Endodermal cell (in vitro differentiated cells): ENCODE measurements at regions not wholly inside any gene's neighbourhood (a gene's known extent, or its start where the extent isn't known, plus 50 kb on each side); places are given as distances from the start of the nearest gene placed in this dataset.

Source experiments
- DNase-seq: peaks from one replicate; pipeline ENCODE4 v3.0.0-alpha.2; 2017
- H3K27ac ChIP-seq: 2 replicates; pipeline ENCODE4 v1.5.1; 2013; ENCODE audit warnings: mild to moderate bottlenecking, low read depth, low read length, moderate library complexity
- H3K27me3 ChIP-seq: 2 replicates; pipeline ENCODE4 v1.6.1; 2013; ENCODE audit warnings: mild to moderate bottlenecking, low read length, moderate library complexity; ENCODE audit not compliant: insufficient read depth, control insufficient read depth, poor library complexity, severe bottlenecking
- H3K36me3 ChIP-seq: 2 replicates; pipeline ENCODE4 v1.7.0; 2013; ENCODE audit warnings: mild to moderate bottlenecking, low read length, moderate library complexity; ENCODE audit not compliant: control insufficient read depth, insufficient read depth
- H3K4me1 ChIP-seq: one replicate; pipeline ENCODE4 v1.7.0; 2013; ENCODE audit warnings: low read length; ENCODE audit not compliant: control insufficient read depth, insufficient read depth
- H3K4me3 ChIP-seq: 2 replicates; pipeline ENCODE4 v1.5.1; 2013; ENCODE audit warnings: mild to moderate bottlenecking, low read length, moderate library complexity
- H3K9ac ChIP-seq: 2 replicates; pipeline ENCODE4 v1.6.1; 2013; ENCODE audit warnings: mild to moderate bottlenecking, low read length, moderate library complexity; ENCODE audit not compliant: poor library complexity, severe bottlenecking; ENCODE audit errors: extremely low read depth
- H3K9me3 ChIP-seq: 2 replicates; pipeline ENCODE4 v1.6.1; 2013; ENCODE audit warnings: mild to moderate bottlenecking, low read length, moderate library complexity; ENCODE audit not compliant: control insufficient read depth
- H3K27ac Mint-ChIP-seq: 2 replicates; pipeline ENCODE4 v1.8.0; 2020; ENCODE audit warnings: mixed read lengths
- H3K27me3 Mint-ChIP-seq: 2 replicates; pipeline ENCODE4 v1.8.0; 2021; ENCODE audit warnings: mild to moderate bottlenecking, mixed read lengths; ENCODE audit not compliant: insufficient read depth
- H3K36me3 Mint-ChIP-seq: 2 replicates; pipeline ENCODE4 v1.8.0; 2020; ENCODE audit warnings: low read depth, mixed read lengths
- H3K4me1 Mint-ChIP-seq: 2 replicates; pipeline ENCODE4 v1.8.0; 2020; ENCODE audit warnings: mixed read lengths
- H3K4me3 Mint-ChIP-seq: 2 replicates; pipeline ENCODE4 v1.8.0; 2020; ENCODE audit warnings: mild to moderate bottlenecking, moderate library complexity, mixed read lengths
- H3K9me3 Mint-ChIP-seq: 2 replicates; pipeline ENCODE4 v1.8.0; 2020; ENCODE audit warnings: mild to moderate bottlenecking, mixed read lengths
- CTCF ChIP-seq: fragments of 200-600 bp; sonication (generic); conservative IDR thresholded peaks from 2 replicates; pipeline ENCODE4 v1.5.0; 2021; ENCODE audit warnings: antibody characterized with exemption, mild to moderate bottlenecking
- WGBS, 2 experiments: methylation state at CpG; one replicate each; pipeline versions ENCODE4 v1.1.5 to v1.1.7; 2013; ENCODE audit warnings: missing lambda C conversion rate in 2 of 2, mixed read lengths in 1 of 2; ENCODE audit not compliant: insufficient coverage in 1 of 2, insufficient read length in 1 of 2; 5-methylcytosine and 5-hydroxymethylcytosine counted together

DNA sequence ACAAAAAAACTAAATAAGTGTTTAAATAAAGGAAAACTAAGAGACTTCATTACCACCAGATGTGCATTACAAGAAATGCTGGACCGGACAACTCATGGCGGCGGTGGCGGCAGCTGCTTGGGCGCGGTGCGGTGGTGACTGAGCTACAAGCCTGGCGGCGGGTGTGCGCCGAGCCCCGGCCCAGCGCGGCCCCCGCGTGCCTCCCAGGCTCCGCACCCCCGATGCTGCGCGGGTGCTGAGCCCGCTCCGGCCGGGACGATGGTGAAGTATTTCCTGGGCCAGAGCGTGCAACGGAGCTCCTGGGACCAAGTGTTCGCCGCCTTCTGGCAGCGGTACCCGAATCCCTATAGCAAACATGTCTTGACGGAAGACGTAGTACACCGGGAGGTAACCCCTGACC lies 52.2 kb upstream of the RCOR3 start:
- Mint-ChIP-seq H3K36me3 (no peaks in the 10 kb centered on the region), H3K4me3 (no peak overlapping the region), H3K9me3 (peaks cover 16% of the 10 kb centered on the region), H3K27ac (no peak overlapping the region), H3K4me1 (peaks cover 2% of the 10 kb centered on the region), H3K27me3 (no peaks in the 10 kb centered on the region)
- no peak for TF ChIP-seq CTCF
- Histone ChIP-seq H3K27me3 (no peaks in the 10 kb centered on the region), H3K9ac (no peak overlapping the region), H3K9me3 (peaks cover 11% of the 10 kb centered on the region), H3K4me3 (no peak overlapping the region), H3K36me3 (no peaks in the 10 kb centered on the region), H3K4me1 (no peaks in the 10 kb centered on the region), H3K27ac (no peak overlapping the region)
- WGBS, 2 experiments, result 96 to 98% methylated on average over 17 to 33 of the region's 33 CpGs
- no peak for DNase-seq

DNA sequence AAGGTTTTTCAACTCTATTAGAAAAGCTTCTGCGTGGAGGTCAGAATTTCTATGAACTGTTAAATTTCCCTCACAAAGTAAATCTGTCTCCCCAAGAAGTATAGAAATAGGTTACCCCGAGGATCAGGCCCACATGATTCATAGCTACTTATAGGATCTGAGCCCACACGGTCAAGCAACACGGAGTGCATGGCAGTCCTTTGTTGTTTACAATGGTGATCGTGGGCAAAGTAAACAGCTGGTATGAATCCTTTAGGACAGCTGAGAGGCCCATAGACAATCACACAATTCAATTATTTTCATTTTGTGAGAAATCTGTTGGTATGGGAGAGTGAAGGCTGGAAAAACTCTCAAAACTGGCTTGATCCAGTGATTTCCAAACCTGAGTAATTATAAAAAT lies 58.9 kb upstream of the RCOR3 start:
- Histone ChIP-seq H3K9ac (no peak overlapping the region), H3K27me3 (no peaks in the 10 kb centered on the region), H3K4me3 (no peak overlapping the region), H3K36me3 (no peaks in the 10 kb centered on the region), H3K27ac (no peak overlapping the region), H3K4me1 (no peaks in the 10 kb centered on the region), H3K9me3 (peaks cover 16% of the 10 kb centered on the region)
- Mint-ChIP-seq H3K27me3 (no peaks in the 10 kb centered on the region), H3K27ac (no peak overlapping the region), H3K4me1 (peaks cover 7% of the 10 kb centered on the region), H3K4me3 (no peak overlapping the region), H3K36me3 (no peaks in the 10 kb centered on the region), H3K9me3 (peaks cover 18% of the 10 kb centered on the region)
- no peak for DNase-seq
- WGBS, 2 experiments, result 97 to 100% methylated on average over 3 to 5 of the region's 5 CpGs
- no peak for TF ChIP-seq CTCF

- peaks cover 7% of the 10 kb centered on the region for H3K4me1 Mint-ChIP-seq
- no peak overlapping the region for H3K4me3 Mint-ChIP-seq
- H3K27me3 Mint-ChIP-seq, result no peaks in the 10 kb centered on the region
- H3K9me3 Mint-ChIP-seq, result peaks cover 19% of the 10 kb centered on the region
- no peak overlapping the region for H3K4me3 ChIP-seq
- no peak for DNase-seq
- WGBS, 2 experiments, result 86 to 91% methylated on average over 1 to 3 of the region's 4 CpGs
- no peaks in the 10 kb centered on the region for H3K36me3 Mint-ChIP-seq
- H3K9ac ChIP-seq, result no peak overlapping the region
- TF ChIP-seq CTCF, result no peak
- no peaks in the 10 kb centered on the region for H3K27me3 ChIP-seq
- no peak overlapping the region for H3K27ac Mint-ChIP-seq
- H3K27ac ChIP-seq, result no peak overlapping the region
- peaks cover 16% of the 10 kb centered on the region for H3K9me3 ChIP-seq
- no peaks in the 10 kb centered on the region for H3K36me3 ChIP-seq
- H3K4me1 ChIP-seq, result no peaks in the 10 kb centered on the region
Observed at GRCh38 chr1:211198880-211199279, 60.3 kb upstream of the RCOR3 start.
